CD4-positive, alpha-beta T cell (primary cell): ENCODE measurements at regions not wholly inside any gene's neighbourhood (a gene's known extent, or its start where the extent isn't known, plus 50 kb on each side); places are given as distances from the start of the nearest gene placed in this dataset.
A peak's percentile ranks its signal among the peaks of the same experiment; 100 is the strongest.

ENCODE experiments used
- ATAC-seq: fragments of 200-7000 bp; cut with Tn5 transposase; one replicate; pipeline ENCODE4 v1.10.0; 2022; ENCODE audit warnings: mild to moderate bottlenecking; ENCODE audit not compliant: poor library complexity
- CTCF ChIA-PET: fragments of 350-600 bp; sonication (Branson Sonifier 250); formaldehyde crosslinking; loops from one replicate; lab custom pipeline; 2021; ENCODE audit warnings: antibody characterized with exemption, inconsistent platforms; lab: Charles Lee
- POLR2A ChIA-PET: fragments of 350-600 bp; sonication (Branson Sonifier 250); formaldehyde crosslinking; loops from one replicate; lab custom pipeline; 2021; ENCODE audit warnings: antibody characterized with exemption, inconsistent platforms; lab: Charles Lee
- DNase-seq, 14 experiments: peaks; one replicate each; pipeline ENCODE4 v3.0.0-alpha.2; 2013 to 2020; ENCODE audit warnings: mixed read lengths in 2 of 14
- H3K27ac ChIP-seq, 2 donors: one replicate each; pipeline versions ENCODE4 v1.5.1 to v1.7.0; 2013; ENCODE audit warnings: low read length in 2 of 2, low read depth in 1 of 2, mild to moderate bottlenecking in 1 of 2
- H3K27me3 ChIP-seq, 2 experiments: 1 replicate in 1 of 2; 2 replicates in 1 of 2; pipeline versions ENCODE4 v1.6.1 to v1.7.0; 2013; ENCODE audit warnings: low read length in 2 of 2, control low read depth in 1 of 2, mild to moderate bottlenecking in 1 of 2, moderate library complexity in 1 of 2; ENCODE audit not compliant: insufficient read depth in 2 of 2, control insufficient read depth in 1 of 2
- H3K36me3 ChIP-seq: one replicate; pipeline ENCODE4 v1.6.1; 2013; ENCODE audit warnings: low read length, control low read depth; ENCODE audit not compliant: insufficient read depth
- H3K4me1 ChIP-seq: one replicate; pipeline ENCODE4 v1.6.1; 2013; ENCODE audit warnings: low read length, control low read depth; ENCODE audit not compliant: insufficient read depth
- H3K4me3 ChIP-seq: one replicate; pipeline ENCODE4 v1.5.1; 2013; ENCODE audit warnings: mild to moderate bottlenecking, low read length, moderate library complexity
- H3K9me3 ChIP-seq, 2 experiments: 1 replicate in 1 of 2; 2 replicates in 1 of 2; pipeline versions ENCODE4 v1.6.1 to v1.7.0; 2013; ENCODE audit warnings: low read length in 2 of 2, mild to moderate bottlenecking in 2 of 2, control low read depth in 1 of 2, moderate library complexity in 1 of 2; ENCODE audit not compliant: control insufficient read depth in 1 of 2, insufficient read depth in 1 of 2
- H3K27ac Mint-ChIP-seq: one replicate; pipeline ENCODE4 v1.8.0; 2020; ENCODE audit warnings: mixed read lengths
- H3K27me3 Mint-ChIP-seq: one replicate; pipeline ENCODE4 v1.8.0; 2021; ENCODE audit warnings: mixed read lengths
- H3K36me3 Mint-ChIP-seq: one replicate; pipeline ENCODE4 v1.8.0; 2021; ENCODE audit warnings: low read depth, mixed read lengths
- H3K4me1 Mint-ChIP-seq: one replicate; pipeline ENCODE4 v1.8.0; 2021; ENCODE audit warnings: low read depth, mixed read lengths
- H3K4me3 Mint-ChIP-seq: one replicate; pipeline ENCODE4 v1.8.0; 2020; ENCODE audit warnings: mild to moderate bottlenecking, mixed read lengths
- H3K9me3 Mint-ChIP-seq: one replicate; pipeline ENCODE4 v1.8.0; 2020; ENCODE audit warnings: mixed read lengths
- CTCF ChIP-seq: fragments of 200-600 bp; IDR thresholded peaks from one replicate; pipeline ENCODE4 v1.8.0; 2022; ENCODE audit warnings: antibody characterized with exemption, mild to moderate bottlenecking
- intact Hi-C, 2 experiments: fragments of 100-400 bp; cut with DNase I in 1 of 2; cut with micrococcal nuclease in 1 of 2; formaldehyde crosslinking; loops; one replicate each; pipeline versions ENCODE4 v1.15.1 to v1.9.0; 2023 to 2025; cut with DNase I, micrococcal nuclease

- POLR2A ChIA-PET: interaction anchor here (1.1 to 1.3 kb wide), 2 partner anchors 8 to 115 kb away, joined by 3 read pairs; partner anchors contain the start of gene ADO
- H3K4me3 Mint-ChIP-seq: peak overlapping the region; percentile 74
- peak in 1 of 14 experiments; percentile 11 for DNase-seq
Measured at GRCh38 chr10:62688971-62689700, 115.4 kb upstream of the ADO start.

GRCh38 chr10:62689712-62690111 lies 114.8 kb upstream of the ADO start:
- DNase-seq: peak in 3 of 14 experiments; percentile 63 to 79 (median 65)
- Mint-ChIP-seq H3K36me3 (no peaks in the 10 kb centered on the region), H3K9me3 (peaks cover 2% of the 10 kb centered on the region), H3K4me1 (peaks cover 58% of the 10 kb centered on the region), H3K4me3 (peak overlapping the region; percentile 74), H3K27ac (peak overlapping the region; percentile 81), H3K27me3 (no peaks in the 10 kb centered on the region)
- no peaks in the 10 kb centered on the region for H3K27me3 ChIP-seq
- H3K4me3 ChIP-seq: peak overlapping the region; percentile 2
- no peak for TF ChIP-seq CTCF
- intact Hi-C loops: loop anchor here (2.0 to 5.0 kb wide), 2 partner anchors 43 kb away; no protein-coding TSS in a partner anchor
- H3K36me3 ChIP-seq: no peaks in the 10 kb centered on the region
- POLR2A ChIA-PET: interaction anchor here (1.1 to 1.9 kb wide), 3 partner anchors 8 to 115 kb away, joined by 3 to 5 read pairs (median 3); partner anchors contain the start of gene ADO
- H3K27ac ChIP-seq: peak overlapping the region in 1 of 2 donors; percentile 42
- CTCF ChIA-PET: interaction anchor here (1.2 to 1.4 kb wide), 2 partner anchors 8 to 44 kb away, joined by 3 to 4 read pairs; no protein-coding TSS in a partner anchor
- H3K9me3 ChIP-seq: peaks cover 3 to 6% of the 10 kb centered on the region in 2 experiments
- ATAC-seq: peak; percentile 42
- peaks cover 44% of the 10 kb centered on the region for H3K4me1 ChIP-seq

More at GRCh38 chr10:62688971-62689700, 115.4 kb upstream of the ADO start:
- H3K9me3 ChIP-seq: peaks cover 3 to 6% of the 10 kb centered on the region in 2 experiments
- no peaks in the 10 kb centered on the region for H3K36me3 Mint-ChIP-seq
- H3K27ac ChIP-seq: peak overlapping the region in 1 of 2 donors; percentile 42
- H3K27ac Mint-ChIP-seq: peak overlapping the region; percentile 81
- intact Hi-C loops: loop anchor here in 1 of 2 experiments (2.0 kb wide), 1 partner anchor 44 kb away; no protein-coding TSS in a partner anchor
- CTCF ChIA-PET: interaction anchor here (1.4 kb wide), 1 partner anchor 8 kb away, joined by 3 read pairs; no protein-coding TSS in a partner anchor
- H3K4me3 ChIP-seq: peak overlapping the region; percentile 2
- H3K9me3 Mint-ChIP-seq: peaks cover 2% of the 10 kb centered on the region
- peaks cover 41% of the 10 kb centered on the region for H3K4me1 ChIP-seq
- H3K36me3 ChIP-seq: no peaks in the 10 kb centered on the region
- peaks cover 52% of the 10 kb centered on the region for H3K4me1 Mint-ChIP-seq
- no peaks in the 10 kb centered on the region for H3K27me3 ChIP-seq
- TF ChIP-seq CTCF: no peak
- no peaks in the 10 kb centered on the region for H3K27me3 Mint-ChIP-seq
- no peak for ATAC-seq

- peak; percentile 53 for ATAC-seq
- peaks cover 3 to 6% of the 10 kb centered on the region in 2 experiments for H3K9me3 ChIP-seq
- Mint-ChIP-seq H3K27me3 (no peaks in the 10 kb centered on the region), H3K4me1 (peaks cover 67% of the 10 kb centered on the region), H3K4me3 (peak overlapping the region; percentile 61), H3K27ac (peak overlapping the region; percentile 81), H3K9me3 (peaks cover 2% of the 10 kb centered on the region), H3K36me3 (no peaks in the 10 kb centered on the region)
- no peak overlapping the region for H3K4me3 ChIP-seq
- POLR2A ChIA-PET: interaction anchor here (1.9 kb wide), 1 partner anchor 42 kb away, joined by 5 read pairs; no protein-coding TSS in a partner anchor
- no peaks in the 10 kb centered on the region for H3K27me3 ChIP-seq
- H3K27ac ChIP-seq: no peak overlapping the region
- H3K4me1 ChIP-seq: peaks cover 44% of the 10 kb centered on the region
- intact Hi-C loops: loop anchor here in 1 of 2 experiments (5.0 kb wide), 1 partner anchor 42 kb away; no protein-coding TSS in a partner anchor
- H3K36me3 ChIP-seq: no peaks in the 10 kb centered on the region
- peak in 2 of 14 experiments; percentile 46 to 55 for DNase-seq
- no peak for TF ChIP-seq CTCF
- CTCF ChIA-PET: interaction anchor here (0.7 to 2.3 kb wide), 5 partner anchors 9 to 127 kb away, joined by 3 to 13 read pairs (median 3); no protein-coding TSS in a partner anchor
Measured at GRCh38 chr10:62690703-62691102, 113.8 kb upstream of the ADO start.
